A673 (cell line): ENCODE measurements at regions not wholly inside any gene's neighbourhood (a gene's known extent, or its start where the extent isn't known, plus 50 kb on each side); places are given as distances from the start of the nearest gene placed in this dataset.

ENCODE experiments used
- BruUV-seq: library from RNA; stranded (reverse); fragments of 400-500 nt; replicated peaks from 2 replicates; lab custom pipeline; 2021; lab: Mats Ljungman, UMichigan
- CTCF ChIA-PET: fragments of 300-600 bp; sonication (Branson Sonifier 250); formaldehyde crosslinking; loops from one replicate; lab custom pipeline; 2022; ENCODE audit warnings: antibody characterized with exemption; lab: Charles Lee
- POLR2A ChIA-PET: fragments of 300-600 bp; sonication (Branson Sonifier 250); formaldehyde crosslinking; loops from one replicate; lab custom pipeline; 2022; ENCODE audit warnings: antibody characterized with exemption; ENCODE audit not compliant: low non-redundant PET; lab: Charles Lee
- DNase-seq: peaks from one replicate; pipeline ENCODE4 v3.0.0-alpha.2; 2015; ENCODE audit warnings: low spot score
- H3K27ac ChIP-seq: fragments of 200-600 bp; sonication (generic); 2 replicates; pipeline ENCODE4 v1.5.1; 2016; ENCODE audit warnings: mixed run types, low read depth, mild to moderate bottlenecking, mixed read lengths, antibody characterized with exemption, low read length; ENCODE audit not compliant: poor library complexity, severe bottlenecking
- H3K27me3 ChIP-seq: fragments of 200-600 bp; sonication (generic); replicated peaks from 2 replicates; pipeline ENCODE4 v1.6.1; 2017; ENCODE audit warnings: mixed run types, low read depth, mild to moderate bottlenecking, mixed read lengths, antibody characterized with exemption, low read length; ENCODE audit not compliant: insufficient read depth, poor library complexity
- H3K36me3 ChIP-seq: fragments of 200-600 bp; sonication (generic); 2 replicates; pipeline ENCODE4 v1.6.1; 2016; ENCODE audit warnings: mixed run types, mild to moderate bottlenecking, mixed read lengths, antibody characterized with exemption, low read length; ENCODE audit not compliant: insufficient read depth, poor library complexity, severe bottlenecking
- H3K4me1 ChIP-seq: fragments of 200-600 bp; sonication (generic); 2 replicates; pipeline ENCODE4 v1.6.1; 2017; ENCODE audit warnings: mixed run types, mild to moderate bottlenecking, mixed read lengths, antibody characterized with exemption, low read length; ENCODE audit not compliant: insufficient read depth, poor library complexity, severe bottlenecking
- H3K4me3 ChIP-seq: fragments of 200-600 bp; sonication (generic); 2 replicates; pipeline ENCODE4 v1.5.1; 2016; ENCODE audit warnings: low read depth, mixed run types, mild to moderate bottlenecking, mixed read lengths, low read length; ENCODE audit not compliant: poor library complexity, severe bottlenecking
- H3K9me3 ChIP-seq: fragments of 200-600 bp; sonication (generic); 2 replicates; pipeline ENCODE4 v1.6.1; 2016; ENCODE audit warnings: mixed run types, low read depth, mild to moderate bottlenecking, mixed read lengths, antibody characterized with exemption, low read length; ENCODE audit not compliant: poor library complexity, severe bottlenecking
- EZH2 ChIP-seq: fragments of 200-600 bp; sonication (generic); IDR thresholded peaks from 2 replicates; pipeline ENCODE4 v1.6.1; 2017; ENCODE audit warnings: borderline replicate concordance, low read depth, mild to moderate bottlenecking, mixed read lengths, antibody characterized with exemption, low read length; ENCODE audit not compliant: poor library complexity, severe bottlenecking
- intact Hi-C: fragments of 100-400 bp; cut with micrococcal nuclease; formaldehyde crosslinking; loops from one replicate; pipeline ENCODE4 v1.10.0; 2022; ENCODE audit not compliant: unreplicated experiment
- TF ChIP-seq, protein P1 (sequence below): fragments of 300-800, 200-600 bp; sonication (generic); conservative IDR thresholded peaks from 2 replicates; pipeline ENCODE4 v1.5.1; 2017; ENCODE audit warnings: low read depth, mild to moderate bottlenecking, antibody characterized with exemption, low read length, moderate library complexity, mixed read lengths

DNA sequence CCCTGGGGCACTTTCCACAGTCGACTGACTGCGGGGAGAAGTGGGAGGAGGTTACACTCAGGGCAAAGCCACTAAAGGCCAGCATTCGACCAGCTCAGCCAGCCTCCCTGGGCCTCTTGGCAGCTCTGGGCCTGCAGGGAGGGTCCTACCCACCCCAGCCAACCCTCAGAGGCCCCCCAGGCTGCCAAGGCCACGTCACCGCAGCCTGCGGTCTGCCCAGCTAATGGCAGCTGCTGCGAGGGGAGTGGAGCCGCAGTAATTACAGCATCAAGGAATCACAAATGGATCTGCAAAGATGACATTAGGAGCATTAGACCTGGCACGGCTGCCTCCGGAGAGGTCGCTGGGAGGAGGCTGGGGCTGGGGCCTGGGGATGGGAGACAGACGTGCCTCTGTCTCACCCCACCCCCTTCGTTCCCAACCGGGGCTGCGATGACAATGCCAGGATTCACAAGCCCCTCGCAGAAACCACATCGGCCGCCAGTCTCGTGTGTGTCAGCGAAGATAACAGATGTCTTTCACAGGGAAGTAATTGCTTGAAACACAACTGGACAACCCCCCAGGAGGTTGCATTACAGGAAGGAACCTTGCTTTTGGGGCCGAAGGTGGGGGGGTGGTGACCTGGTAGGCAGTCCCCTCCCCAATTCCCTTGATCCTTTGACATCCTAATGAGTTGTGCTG is 367.6 kb downstream of the BCOR start:
- Histone ChIP-seq H3K9me3 (no peaks in the 10 kb centered on the region), H3K27ac (no peak overlapping the region), H3K27me3 (no peaks in the 10 kb centered on the region), H3K4me3 (no peak overlapping the region), H3K4me1 (peaks cover 27% of the 10 kb centered on the region), H3K36me3 (no peaks in the 10 kb centered on the region)
- intact Hi-C loops = loop anchor here (5.0 kb wide), 2 partner anchors 282 to 442 kb away; no protein-coding TSS in a partner anchor
- BruUV-seq = no TSS peak
- CTCF ChIA-PET = interaction anchor here (0.5 to 0.9 kb wide), 2 partner anchors 366 to 532 kb away, joined by 3 to 4 read pairs; no protein-coding TSS in a partner anchor
- POLR2A ChIA-PET = no interaction called here
- DNase-seq = no peak
- TF ChIP-seq, protein P1, sequence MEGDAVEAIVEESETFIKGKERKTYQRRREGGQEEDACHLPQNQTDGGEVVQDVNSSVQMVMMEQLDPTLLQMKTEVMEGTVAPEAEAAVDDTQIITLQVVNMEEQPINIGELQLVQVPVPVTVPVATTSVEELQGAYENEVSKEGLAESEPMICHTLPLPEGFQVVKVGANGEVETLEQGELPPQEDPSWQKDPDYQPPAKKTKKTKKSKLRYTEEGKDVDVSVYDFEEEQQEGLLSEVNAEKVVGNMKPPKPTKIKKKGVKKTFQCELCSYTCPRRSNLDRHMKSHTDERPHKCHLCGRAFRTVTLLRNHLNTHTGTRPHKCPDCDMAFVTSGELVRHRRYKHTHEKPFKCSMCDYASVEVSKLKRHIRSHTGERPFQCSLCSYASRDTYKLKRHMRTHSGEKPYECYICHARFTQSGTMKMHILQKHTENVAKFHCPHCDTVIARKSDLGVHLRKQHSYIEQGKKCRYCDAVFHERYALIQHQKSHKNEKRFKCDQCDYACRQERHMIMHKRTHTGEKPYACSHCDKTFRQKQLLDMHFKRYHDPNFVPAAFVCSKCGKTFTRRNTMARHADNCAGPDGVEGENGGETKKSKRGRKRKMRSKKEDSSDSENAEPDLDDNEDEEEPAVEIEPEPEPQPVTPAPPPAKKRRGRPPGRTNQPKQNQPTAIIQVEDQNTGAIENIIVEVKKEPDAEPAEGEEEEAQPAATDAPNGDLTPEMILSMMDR = no peak
- no peak for TF ChIP-seq EZH2

DNA sequence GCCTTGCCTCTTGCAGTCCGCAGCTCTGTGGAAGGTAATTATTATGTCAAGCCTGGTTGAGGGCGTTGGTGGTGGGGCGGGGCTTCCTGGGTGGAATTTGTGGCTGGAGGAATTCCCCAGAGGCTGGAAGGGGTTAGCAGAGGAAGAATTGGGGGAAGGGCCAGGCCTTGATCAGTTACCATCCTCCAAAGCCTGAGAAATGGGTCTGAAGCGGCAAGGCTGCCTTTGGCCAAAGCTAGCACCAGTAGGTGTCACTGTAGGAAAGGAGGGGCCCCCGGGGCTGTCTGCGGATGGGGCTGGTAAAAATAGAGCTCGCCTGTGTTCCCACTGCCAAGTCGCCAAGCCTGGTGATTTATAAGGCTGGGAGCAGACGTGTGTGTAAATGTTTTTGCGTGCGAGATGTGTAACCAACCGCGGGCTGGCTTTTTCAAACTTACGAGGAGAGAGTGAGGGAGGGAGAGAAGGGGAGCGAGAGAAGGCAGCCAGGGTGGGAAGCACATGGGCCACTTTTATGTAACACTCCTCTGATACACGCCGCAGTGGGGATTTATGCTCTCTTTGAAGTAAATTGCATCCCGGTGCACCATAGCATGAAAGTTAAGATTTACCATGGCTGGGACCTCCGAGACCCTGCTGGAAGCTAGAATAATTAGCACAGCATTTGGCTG is 367.0 kb downstream of the BCOR start:
- CTCF ChIA-PET = interaction anchor here (0.5 to 0.9 kb wide), 2 partner anchors 365 to 531 kb away, joined by 3 to 4 read pairs; no protein-coding TSS in a partner anchor
- TF ChIP-seq EZH2 = no peak
- TF ChIP-seq, protein P1 = peak; percentile 64
- H3K27ac ChIP-seq = no peak overlapping the region
- no peaks in the 10 kb centered on the region for H3K36me3 ChIP-seq
- DNase-seq = peak; percentile 70
- H3K4me1 ChIP-seq = peaks cover 23% of the 10 kb centered on the region
- no peaks in the 10 kb centered on the region for H3K9me3 ChIP-seq
- POLR2A ChIA-PET = no interaction called here
- no TSS peak for BruUV-seq
- intact Hi-C loops = no loop called here
- H3K4me3 ChIP-seq = no peak overlapping the region
- H3K27me3 ChIP-seq = no peaks in the 10 kb centered on the region

DNA sequence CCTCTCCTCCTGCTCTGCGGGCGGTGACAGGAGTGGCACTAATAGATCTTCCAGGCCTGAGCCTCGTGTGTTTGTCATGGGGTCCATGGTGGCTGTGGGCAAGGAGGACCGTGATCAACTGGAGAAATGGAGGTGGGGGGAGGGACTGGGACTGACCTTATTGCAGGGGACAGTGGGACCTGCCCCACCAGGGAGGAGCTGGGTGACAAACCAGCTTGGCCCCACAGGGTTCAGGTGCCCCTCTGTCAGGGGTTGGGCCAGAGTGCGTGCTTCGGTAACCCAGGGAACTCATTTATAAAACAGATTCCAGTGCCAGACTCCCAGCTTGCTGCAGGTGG is 366.5 kb downstream of the BCOR start:
- CTCF ChIA-PET = interaction anchor here (0.9 kb wide), 1 partner anchor 531 kb away, joined by 3 read pairs; no protein-coding TSS in a partner anchor
- DNase-seq = no peak
- BruUV-seq = no TSS peak
- H3K4me1 ChIP-seq = peaks cover 18% of the 10 kb centered on the region
- no peaks in the 10 kb centered on the region for H3K9me3 ChIP-seq
- TF ChIP-seq, protein P1 = no peak
- TF ChIP-seq EZH2 = no peak
- H3K27me3 ChIP-seq = no peaks in the 10 kb centered on the region
- intact Hi-C loops = no loop called here
- POLR2A ChIA-PET = no interaction called here
- no peak overlapping the region for H3K4me3 ChIP-seq
- H3K27ac ChIP-seq = no peak overlapping the region
- no peaks in the 10 kb centered on the region for H3K36me3 ChIP-seq
